PC-9 (cell line): ENCODE measurements at regions not wholly inside any gene's neighbourhood (a gene's known extent, or its start where the extent isn't known, plus 50 kb on each side); places are given as distances from the start of the nearest gene placed in this dataset.

Experiments used
- CTCF ChIP-seq: fragments of 200-600 bp; sonication (generic); conservative IDR thresholded peaks from 2 replicates; pipeline ENCODE4 v1.6.1; 2017; ENCODE audit warnings: mixed run types, antibody characterized with exemption, mild to moderate bottlenecking, moderate library complexity
- EZH2 ChIP-seq: fragments of 200-600 bp; sonication (generic); IDR thresholded peaks from 2 replicates; pipeline ENCODE4 v1.8.0; 2017; ENCODE audit warnings: antibody characterized with exemption, low read depth

DNA sequence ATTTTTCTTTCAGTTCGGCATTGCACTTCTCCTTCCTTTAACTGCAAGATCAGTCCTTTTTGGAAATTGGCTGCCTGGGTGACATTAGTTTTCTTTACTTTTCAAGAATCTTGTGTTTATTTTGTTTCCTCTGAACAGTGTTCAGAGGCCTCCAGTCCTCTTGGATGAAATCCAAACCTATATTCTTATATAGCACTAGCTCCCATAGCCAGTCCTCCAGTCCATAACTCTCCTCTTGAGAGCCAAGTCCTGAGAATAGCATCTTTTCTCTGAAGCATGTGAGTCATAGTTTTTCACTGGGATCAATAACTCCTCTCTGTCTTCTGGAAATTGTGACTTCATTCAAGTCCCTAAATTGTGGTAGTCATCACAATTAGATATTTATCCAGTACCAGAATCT lies 357.5 kb downstream of the RAPGEF2 start:
- TF ChIP-seq CTCF (no peak), EZH2 (no peak)
